Esophagus muscularis mucosa (tissue), 3 donors: ENCODE measurements at regions not wholly inside any gene's neighbourhood (a gene's known extent, or its start where the extent isn't known, plus 50 kb on each side); places are given as distances from the start of the nearest gene placed in this dataset.

Experiments
- POLR2A ChIP-seq: fragments of 450-650 bp; IDR thresholded peaks from one replicate; pipeline ENCODE4 v1.6.1; 2017; ENCODE audit warnings: antibody characterized with exemption, moderate library complexity, mild to moderate bottlenecking, low read depth
- POLR2AphosphoS5 ChIP-seq, 2 donors: sonication (generic); formaldehyde crosslinking; IDR thresholded peaks; one replicate each; pipeline ENCODE4 v1.6.1; 2017; ENCODE audit warnings: antibody characterized with exemption in 2 of 2
- TF ChIP-seq, protein P1 (sequence below), 3 experiments: fragments of 200-600 bp in 2 of 3; fragments of 450-650 bp in 1 of 3; sonication (generic) in 2 of 3; IDR thresholded peaks; one replicate each; pipeline ENCODE4 v1.5.1; 2017 to 2019; ENCODE audit warnings: antibody characterized with exemption in 3 of 3, mild to moderate bottlenecking in 2 of 3, moderate library complexity in 1 of 3

DNA sequence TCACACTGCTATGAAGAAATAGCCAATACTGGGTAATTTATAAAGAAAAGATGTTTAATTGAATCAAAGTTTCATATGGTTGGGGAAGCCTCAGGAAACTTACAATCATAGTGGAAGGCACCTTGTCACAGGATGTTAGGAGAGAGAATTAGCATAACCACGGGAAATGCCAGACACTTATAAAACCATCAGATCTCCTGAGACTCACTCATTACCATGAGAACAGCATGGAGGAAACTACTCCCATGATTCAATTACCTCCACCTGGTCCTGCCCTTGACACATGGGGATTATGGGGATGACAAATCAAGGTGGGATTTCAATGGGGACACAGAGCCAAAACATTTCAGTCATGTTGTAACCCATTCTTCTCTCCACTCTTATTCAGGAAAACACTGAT lies 472.9 kb upstream of the FSIP2 start:
- TF ChIP-seq POLR2AphosphoS5 (IDR thresholded peaks at IDR 0.05) (no peak), POLR2A (no peak)
- TF ChIP-seq, protein P1, sequence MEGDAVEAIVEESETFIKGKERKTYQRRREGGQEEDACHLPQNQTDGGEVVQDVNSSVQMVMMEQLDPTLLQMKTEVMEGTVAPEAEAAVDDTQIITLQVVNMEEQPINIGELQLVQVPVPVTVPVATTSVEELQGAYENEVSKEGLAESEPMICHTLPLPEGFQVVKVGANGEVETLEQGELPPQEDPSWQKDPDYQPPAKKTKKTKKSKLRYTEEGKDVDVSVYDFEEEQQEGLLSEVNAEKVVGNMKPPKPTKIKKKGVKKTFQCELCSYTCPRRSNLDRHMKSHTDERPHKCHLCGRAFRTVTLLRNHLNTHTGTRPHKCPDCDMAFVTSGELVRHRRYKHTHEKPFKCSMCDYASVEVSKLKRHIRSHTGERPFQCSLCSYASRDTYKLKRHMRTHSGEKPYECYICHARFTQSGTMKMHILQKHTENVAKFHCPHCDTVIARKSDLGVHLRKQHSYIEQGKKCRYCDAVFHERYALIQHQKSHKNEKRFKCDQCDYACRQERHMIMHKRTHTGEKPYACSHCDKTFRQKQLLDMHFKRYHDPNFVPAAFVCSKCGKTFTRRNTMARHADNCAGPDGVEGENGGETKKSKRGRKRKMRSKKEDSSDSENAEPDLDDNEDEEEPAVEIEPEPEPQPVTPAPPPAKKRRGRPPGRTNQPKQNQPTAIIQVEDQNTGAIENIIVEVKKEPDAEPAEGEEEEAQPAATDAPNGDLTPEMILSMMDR (IDR thresholded peaks at IDR 0.05): no peak
